ENCODE measurements at regions not wholly inside any gene's neighbourhood (a gene's known extent, or its start where the extent isn't known, plus 50 kb on each side); places are given as distances from the start of the nearest gene placed in this dataset.

DNA sequence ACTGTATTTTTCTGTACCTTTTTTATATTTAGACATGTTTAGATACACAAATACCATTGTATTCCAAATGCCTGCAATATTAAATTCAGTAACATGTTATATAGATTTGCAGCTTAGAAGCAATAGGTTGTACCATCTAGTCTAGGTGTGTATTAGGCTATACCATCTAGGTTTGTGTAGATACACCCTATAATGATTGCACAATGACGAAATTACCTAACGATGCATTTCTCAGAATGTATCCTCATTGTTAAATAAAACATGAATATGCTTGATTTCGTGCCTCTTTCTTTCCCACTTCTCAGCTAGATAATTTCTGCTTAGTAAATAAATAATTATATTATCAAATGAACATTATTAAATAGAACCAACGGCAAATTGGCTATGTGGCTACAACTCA, 653.0 kb downstream of the EPM2A start:
- TF ChIP-seq, protein P1, sequence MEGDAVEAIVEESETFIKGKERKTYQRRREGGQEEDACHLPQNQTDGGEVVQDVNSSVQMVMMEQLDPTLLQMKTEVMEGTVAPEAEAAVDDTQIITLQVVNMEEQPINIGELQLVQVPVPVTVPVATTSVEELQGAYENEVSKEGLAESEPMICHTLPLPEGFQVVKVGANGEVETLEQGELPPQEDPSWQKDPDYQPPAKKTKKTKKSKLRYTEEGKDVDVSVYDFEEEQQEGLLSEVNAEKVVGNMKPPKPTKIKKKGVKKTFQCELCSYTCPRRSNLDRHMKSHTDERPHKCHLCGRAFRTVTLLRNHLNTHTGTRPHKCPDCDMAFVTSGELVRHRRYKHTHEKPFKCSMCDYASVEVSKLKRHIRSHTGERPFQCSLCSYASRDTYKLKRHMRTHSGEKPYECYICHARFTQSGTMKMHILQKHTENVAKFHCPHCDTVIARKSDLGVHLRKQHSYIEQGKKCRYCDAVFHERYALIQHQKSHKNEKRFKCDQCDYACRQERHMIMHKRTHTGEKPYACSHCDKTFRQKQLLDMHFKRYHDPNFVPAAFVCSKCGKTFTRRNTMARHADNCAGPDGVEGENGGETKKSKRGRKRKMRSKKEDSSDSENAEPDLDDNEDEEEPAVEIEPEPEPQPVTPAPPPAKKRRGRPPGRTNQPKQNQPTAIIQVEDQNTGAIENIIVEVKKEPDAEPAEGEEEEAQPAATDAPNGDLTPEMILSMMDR (IDR thresholded peaks at IDR 0.05; ENCODE audit: insufficient read depth, low read length), result no peak
- H3K4me3 ChIP-seq (ENCODE audit: low read depth, low read length), result no peak overlapping the region
- no peak for DNase-seq (ENCODE audit: low read depth)

GRCh38 chr6:145086197-145086596, 649.1 kb downstream of the EPM2A start:
- H3K4me3 ChIP-seq (ENCODE audit: low read depth, low read length), result no peak overlapping the region
- TF ChIP-seq, protein P1 (IDR thresholded peaks at IDR 0.05; ENCODE audit: insufficient read depth, low read length), result no peak
- peak; percentile 79 for DNase-seq (ENCODE audit: low read depth)

DNA sequence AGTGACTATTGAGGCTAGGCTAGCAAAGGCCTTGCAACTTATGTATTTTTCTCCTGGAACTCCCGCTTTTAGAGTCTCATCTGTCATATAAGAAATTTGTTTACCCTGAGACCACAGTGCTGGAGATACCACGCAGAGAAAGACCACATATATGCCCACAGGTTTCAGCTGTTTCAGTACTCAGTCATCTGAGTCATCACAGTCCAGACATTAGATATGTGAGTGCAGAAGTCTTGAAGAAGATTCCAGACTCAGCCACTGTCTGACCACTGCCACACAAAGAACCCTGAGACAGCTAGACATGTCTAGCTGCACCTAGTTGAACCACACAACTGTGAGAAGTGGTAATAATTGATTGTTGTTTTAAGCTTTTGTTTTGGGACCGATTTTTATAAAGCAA, 648.3 kb downstream of the EPM2A start:
- H3K4me3 ChIP-seq (ENCODE audit: low read depth, low read length), result no peak overlapping the region
- TF ChIP-seq, protein P1 (IDR thresholded peaks at IDR 0.05; ENCODE audit: insufficient read depth, low read length), result no peak
- no peak for DNase-seq (ENCODE audit: low read depth)

DNA sequence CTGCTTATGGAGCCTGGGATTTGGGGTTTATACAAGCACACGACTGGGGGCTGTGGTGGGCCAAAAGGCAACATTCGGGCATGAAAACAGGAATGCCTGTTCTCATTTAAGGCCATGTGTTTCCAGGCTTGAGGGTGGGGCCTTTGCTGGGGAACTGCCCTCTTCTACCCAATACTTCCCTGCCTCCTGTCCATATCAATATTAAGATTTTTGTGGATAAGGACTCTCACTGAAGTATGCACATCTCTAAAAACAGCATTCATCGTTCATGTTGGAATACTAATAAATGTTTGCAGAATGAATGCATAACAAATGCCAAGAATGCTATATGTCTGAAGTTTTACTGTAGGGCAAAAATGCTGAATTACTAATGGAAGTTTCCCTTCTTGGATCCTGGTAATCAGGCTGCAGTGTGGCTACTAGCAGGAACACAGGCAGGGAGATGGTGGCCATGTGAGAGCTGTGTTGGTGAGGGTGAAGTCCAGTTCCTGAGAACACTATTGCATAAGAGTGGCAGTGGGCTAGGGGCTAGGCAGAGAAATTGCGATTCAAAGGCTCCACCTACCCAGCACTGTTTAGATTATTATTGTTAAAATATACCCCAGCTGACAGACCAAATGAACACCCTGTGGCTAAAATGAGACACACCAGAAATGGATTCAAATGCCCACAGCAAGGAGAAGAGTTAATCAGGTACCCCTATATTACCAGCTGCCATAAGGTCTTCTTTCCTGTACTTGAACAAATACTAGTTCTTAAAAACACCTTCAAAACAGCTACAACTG, 644.3 kb downstream of the EPM2A start:
- H3K4me3 ChIP-seq (ENCODE audit: low read depth, low read length), result no peak overlapping the region
- TF ChIP-seq, protein P1 (IDR thresholded peaks at IDR 0.05; ENCODE audit: insufficient read depth, low read length), result no peak
- DNase-seq (ENCODE audit: low read depth), result no peak

DNA sequence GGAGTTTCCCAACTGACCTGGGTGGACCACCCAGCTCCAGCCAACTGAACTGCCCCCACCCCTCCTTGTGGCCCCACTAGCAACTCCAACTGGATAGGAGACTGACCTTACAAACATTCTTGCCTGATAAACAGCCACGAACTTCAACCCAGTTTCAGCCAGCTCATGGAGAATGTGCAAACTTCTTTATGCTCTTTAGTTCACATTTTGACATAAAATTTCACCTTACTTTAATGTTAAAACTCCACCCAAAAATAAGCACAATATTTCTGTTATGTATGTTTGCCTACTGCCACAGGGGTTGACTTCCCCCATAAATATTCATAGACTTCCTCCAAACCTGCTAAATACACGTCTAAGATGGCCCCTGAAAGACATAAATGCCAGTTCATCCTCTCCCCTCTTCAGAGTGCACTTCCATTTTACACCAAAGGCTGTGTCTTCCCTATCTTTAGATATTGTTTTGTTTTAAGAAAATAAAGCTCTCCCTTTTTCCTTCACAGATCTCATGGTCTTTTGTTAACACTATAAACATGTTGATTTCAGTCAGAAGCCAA, 643.7 kb downstream of the EPM2A start:
- TF ChIP-seq, protein P1 (IDR thresholded peaks at IDR 0.05; ENCODE audit: insufficient read depth, low read length), result no peak

GRCh38 chr6:145092554-145092953, 642.8 kb downstream of the EPM2A start:
- no peak overlapping the region for H3K4me3 ChIP-seq (ENCODE audit: low read depth, low read length)
- TF ChIP-seq, protein P1 (IDR thresholded peaks at IDR 0.05; ENCODE audit: insufficient read depth, low read length), result no peak
- DNase-seq (ENCODE audit: low read depth), result no peak

More for the DNA sequence above, 643.7 kb downstream of the EPM2A start:
- H3K4me3 ChIP-seq (ENCODE audit: low read depth, low read length), result no peak overlapping the region
- DNase-seq (ENCODE audit: low read depth), result no peak

All from fibroblast of the aortic adventitia (primary cell).